Stimulated activated CD4-positive, alpha-beta T cell treated with anti-CD3 and anti-CD28 coated beads, Interleukin-2, amount 100 ng/mL, for 24 hours (primary cell): ENCODE measurements at regions not wholly inside any gene's neighbourhood (a gene's known extent, or its start where the extent isn't known, plus 50 kb on each side); places are given as distances from the start of the nearest gene placed in this dataset.

Source experiments
- DNase-seq, 2 donors: peaks; one replicate each; pipeline ENCODE4 v3.0.0-alpha.2; 2020

DNA sequence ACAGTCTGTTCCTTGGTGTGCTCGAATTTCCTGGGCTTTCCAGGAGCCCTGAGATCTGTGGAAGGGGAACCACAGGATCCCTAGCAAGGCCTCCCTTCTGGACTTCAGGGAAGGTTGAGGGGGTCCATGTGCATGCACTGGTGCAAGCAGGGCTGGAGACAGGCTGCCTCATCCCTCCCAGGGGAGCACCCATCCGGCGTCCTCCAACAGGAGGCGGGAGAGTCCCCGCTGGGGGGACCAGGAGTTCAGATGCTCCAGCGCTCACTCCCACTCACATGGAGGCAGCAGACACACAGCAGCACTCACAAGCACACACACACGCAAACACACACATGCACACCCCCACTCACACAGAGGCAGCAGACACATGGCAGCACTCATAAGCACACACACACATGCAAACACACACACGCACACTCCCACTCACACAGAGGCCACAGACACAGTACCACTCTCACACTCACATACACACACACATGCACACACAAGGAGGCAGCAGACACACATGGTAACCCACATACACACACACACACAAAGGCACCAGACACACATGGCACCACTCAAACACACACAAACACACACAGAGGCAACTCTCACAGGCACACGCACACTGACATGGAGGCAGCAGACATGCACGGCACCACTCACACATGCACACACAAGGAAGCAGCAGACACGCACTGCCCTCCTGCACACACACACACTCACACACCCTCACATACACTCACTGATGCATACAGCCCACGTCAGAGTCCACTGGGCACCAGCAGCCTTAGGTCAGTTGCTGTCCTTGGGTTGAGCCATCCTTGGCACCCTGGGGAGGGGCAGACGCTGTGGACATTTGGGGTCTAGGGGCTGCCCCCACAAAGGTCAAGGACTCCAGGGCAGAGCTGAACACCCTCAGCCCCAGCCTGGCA lies 247.0 kb upstream of the PPP2R2D start:
- DNase-seq, result no peak

- no peak for DNase-seq
Observed at GRCh38 chr10:131654471-131655087, 246.2 kb upstream of the PPP2R2D start.

- DNase-seq, result no peak
Observed at GRCh38 chr10:131655101-131655849, 245.5 kb upstream of the PPP2R2D start.

DNA sequence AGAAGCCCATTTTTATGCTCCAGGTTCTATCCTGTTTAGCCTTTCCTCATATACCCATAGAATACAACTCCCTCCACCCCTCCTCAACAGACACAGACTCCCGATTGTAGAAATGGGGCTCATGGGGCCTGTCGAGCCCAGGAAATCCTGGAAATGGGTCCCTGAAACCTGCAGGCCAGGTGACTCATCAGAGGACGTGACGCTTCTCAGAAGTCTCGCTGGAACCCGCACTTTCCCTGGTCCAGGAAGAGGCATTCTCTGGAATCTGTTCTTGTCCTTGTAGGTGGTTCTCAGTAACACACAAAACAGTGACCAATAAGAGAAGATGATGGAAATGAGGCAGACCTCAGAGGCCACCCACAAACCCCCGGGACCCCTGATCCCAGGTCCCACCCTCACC lies 244.8 kb upstream of the PPP2R2D start:
- DNase-seq, result no peak

- no peak for DNase-seq
Observed at GRCh38 chr10:131656431-131656841, 244.4 kb upstream of the PPP2R2D start.

DNA sequence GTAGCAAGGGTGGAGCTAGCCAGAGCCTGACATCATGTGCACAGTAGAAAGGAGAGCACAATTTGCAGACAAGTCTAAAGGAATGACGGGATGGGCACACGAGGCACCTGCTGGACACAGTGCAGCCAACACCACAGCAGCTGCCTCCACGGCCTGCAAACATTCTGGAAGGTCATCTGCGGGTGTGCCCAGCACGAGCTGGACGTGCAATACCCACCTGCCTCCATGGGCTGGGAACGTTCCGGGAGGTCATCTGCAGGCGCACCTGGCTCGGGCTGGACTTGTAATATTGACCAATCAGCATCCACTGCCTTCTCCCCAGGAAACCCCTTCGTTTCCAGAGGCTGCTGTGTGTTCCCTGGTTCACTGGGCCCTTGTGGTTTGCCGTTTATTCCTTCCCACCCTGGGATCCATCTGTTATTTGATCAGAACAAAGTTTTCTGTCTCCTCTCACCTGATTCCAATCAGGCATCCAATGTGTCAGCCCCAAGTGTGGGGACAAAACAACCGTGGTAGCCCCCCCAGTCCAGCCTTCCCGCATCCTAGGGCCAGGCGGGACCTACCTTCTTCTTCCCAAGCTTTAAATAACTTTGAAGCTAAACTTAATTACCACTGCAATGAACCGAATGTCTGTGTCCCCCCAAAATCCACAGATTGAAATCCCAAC lies 243.4 kb upstream of the PPP2R2D start:
- DNase-seq, result no peak

DNA sequence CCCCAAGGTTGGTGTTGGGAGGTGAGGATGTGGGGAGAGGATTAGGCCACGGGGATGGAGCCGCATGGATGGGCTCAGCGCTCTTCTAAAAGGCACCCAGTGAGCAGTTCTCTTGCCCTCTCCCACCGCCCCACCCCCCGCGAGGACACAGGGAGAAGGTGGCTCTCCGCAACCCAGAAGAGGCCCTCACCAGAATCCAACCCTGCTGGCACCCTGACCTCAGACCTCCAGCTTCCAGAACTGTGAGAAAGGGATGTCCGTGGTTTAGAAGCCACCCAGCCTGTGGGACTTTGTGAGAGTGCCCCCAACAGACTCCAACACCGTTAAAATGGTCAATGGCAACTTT lies 242.8 kb upstream of the PPP2R2D start:
- DNase-seq, result no peak

DNA sequence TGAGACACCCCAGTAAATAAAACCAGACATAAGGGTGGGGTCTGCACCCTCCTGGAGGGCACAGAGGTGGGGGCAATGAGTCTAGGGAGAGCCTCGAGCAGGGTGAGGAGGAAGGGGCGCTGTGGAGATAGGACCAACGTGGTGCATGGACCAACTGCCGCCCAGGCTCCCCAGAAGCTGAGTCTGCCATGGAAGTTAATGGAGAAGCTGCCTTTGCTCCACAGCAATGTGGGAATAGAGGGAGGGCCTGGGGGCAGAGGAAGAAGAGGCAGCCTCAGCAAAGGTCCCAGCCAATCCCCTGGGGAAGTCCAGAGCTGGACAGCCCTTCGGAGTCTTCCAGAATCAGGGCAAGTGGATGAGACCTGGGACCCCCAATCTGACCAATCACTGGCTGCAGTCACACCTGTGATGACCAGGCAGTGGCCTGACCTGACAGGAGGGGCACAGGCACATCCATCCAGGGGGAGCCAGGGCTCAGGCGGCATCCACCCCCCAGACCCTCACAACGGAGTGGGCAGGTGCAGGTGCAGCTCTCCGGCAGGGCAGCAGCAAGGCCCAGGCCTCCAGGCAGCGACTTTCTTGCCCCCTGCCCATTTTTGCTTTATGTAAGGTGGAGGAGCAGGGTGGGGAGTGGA lies 242.2 kb upstream of the PPP2R2D start:
- DNase-seq, result no peak

GRCh38 chr10:131660427-131660826 lies 240.4 kb upstream of the PPP2R2D start:
- no peak for DNase-seq

DNA sequence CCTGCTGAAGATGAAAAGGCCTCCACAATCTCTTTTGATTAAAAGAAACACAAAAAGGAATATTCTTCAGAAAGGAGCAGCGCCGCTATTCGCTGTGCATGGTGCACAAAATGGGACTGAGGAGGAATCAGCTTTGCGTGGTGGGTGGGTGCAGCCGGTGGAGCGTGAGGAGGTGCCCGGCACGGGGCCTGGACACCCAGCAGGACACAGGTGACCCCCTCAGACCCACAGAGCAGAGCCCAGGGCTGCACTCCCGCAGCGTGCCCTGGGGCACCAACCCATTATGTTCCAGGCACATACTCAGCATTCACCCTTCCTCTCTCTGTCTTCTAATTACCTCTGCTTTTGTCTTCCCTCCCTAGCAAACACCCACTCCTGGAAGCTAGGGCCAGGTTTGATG lies 238.0 kb upstream of the PPP2R2D start:
- no peak for DNase-seq

DNA sequence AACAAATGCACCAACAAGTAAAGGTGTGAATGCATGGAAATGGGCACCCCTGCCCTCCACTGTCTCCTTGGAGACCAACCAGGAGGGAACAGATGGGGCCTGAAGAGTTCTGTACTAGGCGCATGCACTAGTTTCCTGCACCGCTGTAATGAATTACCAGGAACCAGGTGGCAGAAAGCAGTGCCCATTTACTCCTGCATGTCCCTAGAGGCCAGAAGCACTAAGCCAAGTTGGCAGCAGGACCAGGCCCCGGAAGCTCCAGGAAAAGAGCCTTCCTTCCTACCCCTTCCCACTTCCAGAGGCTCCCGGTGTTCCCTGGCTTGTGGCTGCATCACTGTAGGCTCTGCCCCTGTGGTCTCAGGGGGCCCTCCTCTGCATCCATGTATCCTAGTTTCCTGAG lies 237.5 kb upstream of the PPP2R2D start:
- DNase-seq, result no peak

GRCh38 chr10:131666091-131666490 lies 234.7 kb upstream of the PPP2R2D start:
- DNase-seq, result no peak

DNA sequence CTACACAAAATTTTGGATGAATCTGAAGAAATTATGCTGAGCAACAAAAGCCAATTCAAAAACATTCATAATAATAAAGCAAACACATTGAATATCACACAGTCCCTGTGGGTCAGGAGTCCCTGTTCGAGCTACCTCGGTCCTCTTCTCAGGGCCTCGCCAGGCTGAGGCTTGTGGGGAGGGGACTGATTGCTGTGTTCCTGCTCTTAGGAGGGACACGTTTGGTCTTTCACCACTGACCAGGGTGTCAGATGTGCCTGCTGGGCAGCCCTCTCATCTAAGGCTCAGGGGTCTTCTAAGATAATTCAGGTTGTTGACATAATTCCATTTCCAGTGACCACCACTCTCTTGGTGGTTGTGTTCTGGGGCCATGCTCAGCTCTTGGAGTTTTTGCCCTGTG lies 233.8 kb upstream of the PPP2R2D start:
- no peak for DNase-seq

DNA sequence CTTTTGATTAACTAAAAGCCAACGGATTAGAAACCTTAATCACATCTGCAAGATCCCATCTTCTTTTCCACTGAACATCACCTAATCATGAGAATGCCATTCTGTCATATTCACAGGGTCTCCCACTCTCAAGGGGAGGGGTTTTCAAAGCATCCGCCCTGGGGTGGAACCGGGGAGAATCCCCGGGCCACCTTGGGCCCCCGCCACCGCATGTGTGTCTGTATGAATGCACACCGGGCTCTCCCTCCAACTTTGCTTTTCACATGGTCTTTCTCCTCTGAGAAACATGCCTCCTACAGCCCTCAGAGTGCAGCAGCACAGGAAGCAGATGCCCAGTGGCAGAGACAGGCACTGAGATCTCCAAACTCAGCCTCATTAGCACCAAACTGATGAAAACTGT lies 233.2 kb upstream of the PPP2R2D start:
- DNase-seq, result no peak

- no peak for DNase-seq
Observed at GRCh38 chr10:131668903-131669302, 231.9 kb upstream of the PPP2R2D start.

GRCh38 chr10:131669838-131670237 lies 231.0 kb upstream of the PPP2R2D start:
- no peak for DNase-seq

DNA sequence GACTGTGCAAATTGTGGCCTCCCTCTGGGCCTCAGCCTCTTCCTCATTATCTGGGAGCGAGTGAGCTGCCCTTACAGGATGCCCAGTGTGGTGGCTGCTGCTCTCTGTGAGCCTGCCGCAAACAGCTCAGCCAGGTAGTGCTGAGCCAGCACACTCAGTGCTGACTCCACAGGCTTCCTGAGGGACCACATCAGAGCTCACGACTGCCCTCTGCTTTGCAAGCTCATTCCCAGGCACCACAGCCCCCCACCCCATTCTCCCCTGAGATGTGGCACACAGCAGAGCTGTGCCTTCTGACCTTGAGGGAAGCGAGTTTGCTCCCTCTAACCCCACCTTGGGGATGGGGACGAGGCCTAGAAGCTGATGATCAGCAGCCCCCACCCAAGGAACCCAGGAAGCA lies 230.5 kb upstream of the PPP2R2D start:
- DNase-seq, result no peak

DNA sequence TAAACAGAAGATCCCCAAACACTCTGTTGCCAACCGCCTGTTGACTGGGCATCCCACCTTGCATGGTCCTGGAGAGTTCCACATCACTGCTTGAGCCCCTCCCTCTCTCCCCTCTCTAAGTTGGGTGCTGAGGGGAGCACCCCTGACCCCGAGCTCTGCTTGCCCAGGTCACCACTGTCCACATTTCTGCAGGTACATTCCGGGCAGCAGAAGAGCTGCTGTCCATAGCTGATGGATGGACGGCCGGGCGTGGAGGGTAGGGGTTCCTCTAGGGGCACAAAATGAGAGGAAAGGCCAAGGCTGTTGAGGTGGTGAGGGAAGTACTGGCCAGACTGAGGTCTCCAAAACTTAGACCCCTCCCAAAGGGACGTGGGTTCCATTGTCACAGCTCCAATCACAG lies 227.4 kb upstream of the PPP2R2D start:
- DNase-seq, result no peak

- no peak for DNase-seq
Observed at GRCh38 chr10:131674130-131674529, 226.7 kb upstream of the PPP2R2D start.

DNA sequence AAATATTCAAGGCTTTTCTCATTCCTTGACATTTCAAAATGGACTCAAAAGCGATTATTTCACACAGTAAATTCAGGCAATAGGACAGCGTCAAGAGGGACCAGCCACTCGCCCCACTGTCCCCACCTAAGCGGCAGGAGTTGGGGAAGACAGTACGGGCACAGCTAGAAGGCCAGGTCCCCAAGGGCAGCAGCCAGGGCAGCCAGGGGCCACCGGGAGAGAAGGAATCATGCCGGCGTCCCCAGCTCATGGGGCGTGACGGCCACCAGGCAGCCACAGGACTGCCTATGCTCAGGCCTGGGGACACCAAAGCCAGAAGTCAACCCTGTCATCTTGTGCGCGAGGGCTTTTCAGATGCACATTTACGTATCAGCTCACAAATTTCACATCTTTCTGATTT lies 225.7 kb upstream of the PPP2R2D start:
- no peak for DNase-seq

DNA sequence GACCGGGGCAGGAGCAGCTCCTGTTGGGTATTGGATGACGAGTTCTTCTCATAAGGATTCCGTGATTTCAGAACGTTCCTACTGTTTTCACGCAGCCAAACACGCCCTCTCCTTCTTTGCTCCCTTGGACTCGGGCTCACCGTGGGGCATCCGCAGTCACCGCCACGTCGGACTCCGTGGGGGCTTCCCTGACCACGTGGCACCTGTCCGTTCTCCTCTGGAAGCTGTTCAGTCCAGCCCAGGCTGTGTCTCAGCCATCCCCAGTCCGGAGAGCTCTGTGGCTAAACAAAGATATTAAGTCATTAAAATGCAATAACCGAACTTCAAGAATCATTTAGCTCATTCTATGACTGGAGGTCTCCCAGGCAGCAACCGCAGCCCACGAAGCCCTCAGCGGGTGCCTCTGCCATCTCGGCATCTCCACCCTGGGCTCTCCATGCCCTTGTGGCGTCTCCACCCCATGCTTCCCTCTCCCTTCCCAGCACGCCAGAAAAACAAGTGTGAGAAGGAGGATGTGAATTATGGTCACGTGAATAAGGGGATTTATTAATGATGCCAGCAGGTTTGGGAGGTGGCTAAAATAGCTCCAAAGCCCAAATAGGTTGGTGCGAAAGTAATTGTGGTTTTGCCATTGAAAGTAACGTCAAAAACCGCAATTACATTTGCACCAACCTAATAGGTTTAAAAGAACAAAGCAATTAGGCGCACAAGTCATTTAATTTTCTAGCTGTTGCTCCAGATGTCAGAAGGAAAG lies 224.6 kb upstream of the PPP2R2D start:
- no peak for DNase-seq

DNA sequence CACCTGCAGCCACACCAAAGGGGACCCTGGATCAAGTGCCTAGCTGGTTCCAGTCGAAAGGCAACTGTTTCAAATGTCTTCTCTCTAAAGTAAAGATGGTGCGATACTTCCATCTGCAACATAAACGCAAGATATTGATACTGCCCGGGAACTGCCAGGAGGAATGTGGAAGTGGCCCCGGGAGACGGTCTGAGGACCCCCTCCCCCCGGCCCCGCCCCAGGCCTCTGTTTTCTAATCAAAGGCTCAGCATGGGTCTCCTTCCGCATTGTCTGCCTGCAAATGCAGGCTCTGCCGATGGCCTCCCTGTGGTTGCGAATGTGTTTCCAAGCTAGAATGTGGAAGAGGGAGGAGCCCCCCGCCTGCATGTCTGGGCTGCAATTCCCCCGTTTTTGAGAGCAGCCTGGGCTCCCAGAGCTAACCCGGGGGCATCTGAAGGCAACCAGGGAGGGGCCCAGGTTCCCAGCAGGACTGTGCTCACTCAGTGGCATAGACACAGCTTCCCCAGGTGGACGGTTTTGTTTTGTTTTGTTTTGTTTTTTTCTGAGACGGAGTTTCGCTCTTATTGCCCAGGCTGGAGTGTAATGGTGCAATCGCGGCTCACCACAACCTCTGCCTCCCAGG lies 223.9 kb upstream of the PPP2R2D start:
- DNase-seq, result no peak
